HepG2 (cell line): ENCODE measurements at regions not wholly inside any gene's neighbourhood (a gene's known extent, or its start where the extent isn't known, plus 50 kb on each side); places are given as distances from the start of the nearest gene placed in this dataset.

ENCODE experiments used
- ASH2L ChIP-seq: fragments of 300-600, 200-600 bp; sonication (generic); IDR thresholded peaks from 2 replicates; pipeline ENCODE4 v1.7.0; 2017; ENCODE audit warnings: low read depth, mild to moderate bottlenecking, moderate library complexity, mixed read lengths, low read length; ENCODE audit not compliant: insufficient read length
- CHD2 ChIP-seq: IDR thresholded peaks from 2 replicates; pipeline ENCODE4 v1.6.1; 2011; ENCODE audit warnings: low read depth, low read length, improper control_type of control experiment
- CHD4 ChIP-seq: fragments of 200-600 bp; sonication (generic); IDR thresholded peaks from 2 replicates; pipeline ENCODE4 v1.7.0; 2017; ENCODE audit warnings: mild to moderate bottlenecking, low read length, borderline replicate concordance
- DZIP1 ChIP-seq: sonication (generic); formaldehyde crosslinking; IDR thresholded peaks from 2 replicates; pipeline ENCODE4 v1.5.0; 2020; ENCODE audit warnings: mild to moderate bottlenecking, missing genetic modification reagents
- EHMT2 ChIP-seq: fragments of 200-600 bp; sonication (generic); IDR thresholded peaks from 2 replicates; pipeline ENCODE4 v1.7.0; 2017; ENCODE audit warnings: antibody characterized with exemption, low read depth, low read length, borderline replicate concordance
- ETV6 ChIP-seq: sonication (generic); formaldehyde crosslinking; conservative IDR thresholded peaks from 2 replicates; pipeline ENCODE4 v1.4.0; 2020; ENCODE audit warnings: missing genetic modification reagents
- MAFG ChIP-seq: sonication (generic); formaldehyde crosslinking; IDR thresholded peaks from 2 replicates; pipeline ENCODE4 v1.5.1; 2020; ENCODE audit warnings: mild to moderate bottlenecking, missing genetic modification reagents
- RARA ChIP-seq: IDR thresholded peaks from 2 replicates; pipeline ENCODE4 v1.6.1; 2016; ENCODE audit warnings: missing genetic modification reagents, missing compliant biosample characterization
- REST ChIP-seq, 2 experiments: IDR thresholded peaks; 2 replicates each; pipeline ENCODE4 v1.6.1; 2011 to 2012; ENCODE audit warnings: low read length in 2 of 2, borderline replicate concordance in 1 of 2, low read depth in 1 of 2, mild to moderate bottlenecking in 1 of 2, moderate library complexity in 1 of 2
- TARDBP ChIP-seq: sonication (generic); formaldehyde crosslinking; IDR thresholded peaks from 2 replicates; pipeline ENCODE4 v1.8.0; 2022; ENCODE audit warnings: mild to moderate bottlenecking, missing genetic modification reagents
- ZBTB38 ChIP-seq: sonication (generic); formaldehyde crosslinking; IDR thresholded peaks from 2 replicates; pipeline ENCODE4 v1.5.1; 2020; ENCODE audit warnings: mild to moderate bottlenecking, missing genetic modification reagents
- ZBTB8A ChIP-seq: sonication (generic); formaldehyde crosslinking; IDR thresholded peaks from 2 replicates; pipeline ENCODE4 v1.4.0; 2020; ENCODE audit warnings: mild to moderate bottlenecking, low read depth, missing genetic modification reagents, borderline replicate concordance
- ZNF570 ChIP-seq: sonication (generic); formaldehyde crosslinking; IDR thresholded peaks from 2 replicates; pipeline ENCODE4 v1.4.0; 2020; ENCODE audit warnings: mild to moderate bottlenecking, missing genetic modification reagents, borderline replicate concordance
- TF ChIP-seq, protein P1 (sequence below): sonication (generic); formaldehyde crosslinking; IDR thresholded peaks from 2 replicates; pipeline ENCODE4 v1.5.0; 2020; ENCODE audit warnings: mild to moderate bottlenecking, missing genetic modification reagents, moderate library complexity

- no peak for TF ChIP-seq CHD2
- no peak for TF ChIP-seq ETV6 (CRISPR knock-in tag)
- TF ChIP-seq ZBTB38 (CRISPR knock-in tag): no peak
- no peak for TF ChIP-seq CHD4
- TF ChIP-seq MAFG (CRISPR knock-in tag): no peak
- TF ChIP-seq DZIP1 (CRISPR knock-in tag): no peak
- no peak for TF ChIP-seq TARDBP (CRISPR knock-in tag)
- no peak for TF ChIP-seq RARA (CRISPR knock-in tag)
- no peak for TF ChIP-seq ZBTB8A
- TF ChIP-seq, protein P1, sequence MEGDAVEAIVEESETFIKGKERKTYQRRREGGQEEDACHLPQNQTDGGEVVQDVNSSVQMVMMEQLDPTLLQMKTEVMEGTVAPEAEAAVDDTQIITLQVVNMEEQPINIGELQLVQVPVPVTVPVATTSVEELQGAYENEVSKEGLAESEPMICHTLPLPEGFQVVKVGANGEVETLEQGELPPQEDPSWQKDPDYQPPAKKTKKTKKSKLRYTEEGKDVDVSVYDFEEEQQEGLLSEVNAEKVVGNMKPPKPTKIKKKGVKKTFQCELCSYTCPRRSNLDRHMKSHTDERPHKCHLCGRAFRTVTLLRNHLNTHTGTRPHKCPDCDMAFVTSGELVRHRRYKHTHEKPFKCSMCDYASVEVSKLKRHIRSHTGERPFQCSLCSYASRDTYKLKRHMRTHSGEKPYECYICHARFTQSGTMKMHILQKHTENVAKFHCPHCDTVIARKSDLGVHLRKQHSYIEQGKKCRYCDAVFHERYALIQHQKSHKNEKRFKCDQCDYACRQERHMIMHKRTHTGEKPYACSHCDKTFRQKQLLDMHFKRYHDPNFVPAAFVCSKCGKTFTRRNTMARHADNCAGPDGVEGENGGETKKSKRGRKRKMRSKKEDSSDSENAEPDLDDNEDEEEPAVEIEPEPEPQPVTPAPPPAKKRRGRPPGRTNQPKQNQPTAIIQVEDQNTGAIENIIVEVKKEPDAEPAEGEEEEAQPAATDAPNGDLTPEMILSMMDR (CRISPR knock-in tag): no peak
- no peak for TF ChIP-seq ZNF570 (CRISPR knock-in tag)
- no peak for TF ChIP-seq REST (IDR thresholded peaks at IDR 0.05; ENCODE audit: borderline replicate concordance in 1 of 2, low read depth in 1 of 2, low read length in 2 of 2)
- no peak for TF ChIP-seq ASH2L
- TF ChIP-seq EHMT2: no peak
Observed at GRCh38 chr7:41232086-41232485, 470.8 kb downstream of the INHBA start.
